K562 (cell line): ENCODE measurements at regions not wholly inside any gene's neighbourhood (a gene's known extent, or its start where the extent isn't known, plus 50 kb on each side); places are given as distances from the start of the nearest gene placed in this dataset.

ENCODE experiments used
- ATAC-seq: fragments of 200-7000 bp; cut with Tn5 transposase; 3 replicates; pipeline ENCODE4 v1.9.1; 2020; ENCODE audit warnings: moderate library complexity
- BruUV-seq: library from RNA; stranded (reverse); fragments of 400-500 nt; replicated peaks from 2 replicates; lab custom pipeline; 2021; lab: Mats Ljungman, UMichigan
- CTCF ChIA-PET: fragments of 300-600 bp; formaldehyde crosslinking; extraction: SDS; loops from one replicate; lab custom pipeline; 2021; ENCODE audit warnings: low intra/inter-chr PET ratio; lab: Yijun Ruan, JAX
- POLR2A ChIA-PET: fragments of 300-600, 350-650 bp; sonication (Branson Sonifier 250); formaldehyde crosslinking; extraction: SDS; loops from one replicate; lab custom pipeline; 2021; ENCODE audit warnings: antibody characterized with exemption, inconsistent platforms; lab: Yijun Ruan, JAX
- DNase-seq, 4 experiments: peaks; one replicate each; pipeline versions ENCODE4 v3.0.0 to v3.0.0-alpha.2; 2011 to 2018; ENCODE audit warnings: low spot score in 3 of 4, mixed read lengths in 3 of 4; ENCODE audit errors: extremely low read depth in 1 of 4
- FAIRE-seq: peaks from 2 replicates; lab custom pipeline; 2011; peaks lifted over from hg19 to GRCh38; lab: Jason Lieb, UNC
- H2AFZ ChIP-seq: 2 replicates; pipeline ENCODE4 v1.6.0; 2011; ENCODE audit warnings: low read depth, low read length, control low read depth, inconsistent platforms
- H3K27ac ChIP-seq: fragments of 200-600 bp; 3 replicates; pipeline ENCODE4 v1.8.0; 2011; ENCODE audit warnings: low read depth, mild to moderate bottlenecking, control low read depth, inconsistent platforms, low read length, moderate library complexity, mixed read lengths; ENCODE audit errors: extremely low read depth
- H3K27me3 ChIP-seq, 2 experiments: fragments of 300-600 bp in 1 of 2; 2 replicates in 1 of 2; 3 replicates in 1 of 2; pipeline versions ENCODE4 v1.6.0 to v1.8.0; 2011; ENCODE audit warnings: inconsistent platforms in 2 of 2, low read length in 2 of 2, mild to moderate bottlenecking in 1 of 2, mixed read lengths in 1 of 2, moderate library complexity in 1 of 2; ENCODE audit not compliant: control insufficient read depth in 2 of 2, insufficient read depth in 2 of 2
- H3K36me3 ChIP-seq: fragments of 300-600 bp; 3 replicates; pipeline ENCODE4 v1.8.0; 2011; ENCODE audit warnings: mild to moderate bottlenecking, low read length, inconsistent platforms; ENCODE audit not compliant: control insufficient read depth, insufficient read depth
- H3K4me1 ChIP-seq, 2 experiments: fragments of 200-600 bp in 1 of 2; replicated peaks in 1 of 2; 2 replicates in 1 of 2; 3 replicates in 1 of 2; pipeline versions ENCODE4 v1.5.1 to v1.8.0; 2011; ENCODE audit warnings: inconsistent platforms in 2 of 2, low read length in 2 of 2, mild to moderate bottlenecking in 1 of 2, mixed read lengths in 1 of 2, moderate library complexity in 1 of 2; ENCODE audit not compliant: control insufficient read depth in 2 of 2, insufficient read depth in 2 of 2
- H3K4me2 ChIP-seq: 2 replicates; pipeline ENCODE4 v1.6.1; 2011; ENCODE audit warnings: low read length, control low read depth, inconsistent platforms, mixed read lengths; ENCODE audit not compliant: insufficient read depth
- H3K4me3 ChIP-seq: fragments of 200-600 bp; sonication (generic), shearing (Covaris generic); 2 replicates; pipeline ENCODE4 v1.5.1; 2016; ENCODE audit warnings: control low read depth, inconsistent platforms
- H3K79me2 ChIP-seq: fragments of 200-600 bp; 3 replicates; pipeline ENCODE4 v1.8.0; 2011; ENCODE audit warnings: low read length, inconsistent platforms; ENCODE audit not compliant: control insufficient read depth, insufficient read depth
- H3K9ac ChIP-seq, 2 experiments: 2 replicates each; pipeline versions ENCODE4 v1.6.0 to v1.6.1; 2011; ENCODE audit warnings: low read depth in 2 of 2, low read length in 2 of 2, control low read depth in 1 of 2, inconsistent platforms in 1 of 2, mild to moderate bottlenecking in 1 of 2, mixed read lengths in 1 of 2; ENCODE audit not compliant: insufficient read depth in 1 of 2
- H3K9me1 ChIP-seq: one replicate; pipeline ENCODE4 v1.6.0; 2011; ENCODE audit warnings: inconsistent platforms, mild to moderate bottlenecking, low read length, moderate library complexity; ENCODE audit not compliant: control insufficient read depth, insufficient read depth
- H3K9me3 ChIP-seq: replicated peaks from 2 replicates; pipeline ENCODE4 v1.5.1; 2011; ENCODE audit warnings: low read depth, low read length, inconsistent platforms; ENCODE audit not compliant: control insufficient read depth, insufficient read depth
- H4K20me1 ChIP-seq: replicated peaks from 2 replicates; pipeline ENCODE4 v1.6.1; 2011; ENCODE audit warnings: low read length, inconsistent platforms, mixed read lengths; ENCODE audit not compliant: control insufficient read depth, insufficient read depth
- CHCHD3 ChIP-seq: fragments of 250-450 bp; sonication (Bioruptor Pico); IDR thresholded peaks from 2 replicates; pipeline ENCODE4 v2.1.2; 2022; ENCODE audit warnings: mild to moderate bottlenecking
- CTCF ChIP-seq, 3 experiments: IDR thresholded peaks in 2 of 3; conservative IDR thresholded peaks in 1 of 3; 2 replicates each; pipeline ENCODE4 v1.5.1; 2011 to 2012; ENCODE audit warnings: low read length in 3 of 3, mild to moderate bottlenecking in 3 of 3, control low read depth in 2 of 3, improper control_type of control experiment in 1 of 3, inconsistent platforms in 1 of 3, low read depth in 1 of 3, mixed read lengths in 1 of 3, moderate library complexity in 1 of 3; ENCODE audit not compliant: insufficient read depth in 2 of 3
- DEAF1 ChIP-seq: fragments of 450-650 bp; formaldehyde crosslinking; IDR thresholded peaks from 2 replicates; pipeline ENCODE4 v1.4.0; 2020; ENCODE audit warnings: mild to moderate bottlenecking, moderate library complexity
- EHMT2 ChIP-seq: fragments of 450-650 bp; IDR thresholded peaks from 2 replicates; pipeline ENCODE4 v1.6.1; 2018; ENCODE audit warnings: antibody characterized with exemption
- HNRNPUL1 ChIP-seq: fragments of 200-400 bp; formaldehyde crosslinking; IDR thresholded peaks from 2 replicates; pipeline ENCODE4 v1.6.1; 2017; ENCODE audit warnings: low read length
- IFI16 ChIP-seq: fragments of 250-450 bp; sonication (Bioruptor Pico); IDR thresholded peaks from 2 replicates; pipeline ENCODE4 v2.1.2; 2022; ENCODE audit warnings: mild to moderate bottlenecking, inconsistent platforms
- KLF1 ChIP-seq: fragments of 450-650 bp; IDR thresholded peaks from 2 replicates; pipeline ENCODE4 v1.6.1; 2016; ENCODE audit warnings: missing genetic modification characterization, missing compliant biosample characterization
- NR0B1 ChIP-seq: fragments of 450-650 bp; IDR thresholded peaks from one replicate; pipeline ENCODE4 v1.6.1; 2018; ENCODE audit warnings: mild to moderate bottlenecking, moderate library complexity; ENCODE audit not compliant: partially characterized antibody
- RAD21 ChIP-seq, 2 experiments: fragments of 250-450 bp in 1 of 2; fragments of 450-650 bp in 1 of 2; sonication (Bioruptor Pico) in 1 of 2; formaldehyde crosslinking in 1 of 2; IDR thresholded peaks in 1 of 2; conservative IDR thresholded peaks in 1 of 2; 2 replicates each; pipeline versions ENCODE4 v1.4.0 to v1.8.0; 2020 to 2022; ENCODE audit warnings: mild to moderate bottlenecking in 2 of 2, moderate library complexity in 1 of 2
- U2AF2 ChIP-seq: fragments of 200-400 bp; formaldehyde crosslinking; optimal IDR thresholded peaks from 2 replicates; pipeline ENCODE3; 2017; ENCODE audit warnings: low read depth, mild to moderate bottlenecking, low read length
- ZBTB11 ChIP-seq, 3 experiments: fragments of 200-800 bp in 1 of 3; fragments of 250-450 bp in 1 of 3; fragments of 450-650 bp in 1 of 3; sonication (Bioruptor Pico) in 1 of 3; sonication (Bioruptor generic) in 1 of 3; formaldehyde crosslinking in 1 of 3; IDR thresholded peaks; 2 replicates each; pipeline versions ENCODE4 v1.6.1 to v1.8.0; 2016 to 2022; ENCODE audit warnings: mild to moderate bottlenecking in 2 of 3, missing genetic modification characterization in 2 of 3, missing compliant biosample characterization in 1 of 3, moderate library complexity in 1 of 3
- WGBS: fragments of 100-300 bp; shearing (Covaris generic); methylation state at CpG from one replicate; pipeline ENCODE4 v1.1.6; 2016; ENCODE audit warnings: low coverage, mixed read lengths; ENCODE audit not compliant: insufficient coverage; ENCODE audit errors: missing lambda C conversion rate; 5-methylcytosine and 5-hydroxymethylcytosine counted together
- in situ Hi-C: fragments of 300-500 bp; cut with MboI; formaldehyde crosslinking; loops from 4 replicates; pipeline ENCODE4 v1.15.0; 2018; ENCODE audit warnings: inconsistent platforms, mixed read lengths
- intact Hi-C: fragments of 100-400 bp; cut with micrococcal nuclease; formaldehyde crosslinking; loops from 2 replicates; pipeline ENCODE4 v1.14.2; 2022

GRCh38 chr5:28766565-28767158 lies 1728.3 kb upstream of the CDH9 start:
- BruUV-seq: no TSS peak
- in situ Hi-C loops: loop anchor here (25.0 kb wide), 1 partner anchor 429 kb away; no protein-coding TSS in a partner anchor
- no peak for FAIRE-seq
- no peak for TF ChIP-seq ZBTB11 (CRISPR knock-in tag; IDR thresholded peaks at IDR 0.05)
- TF ChIP-seq DEAF1 (CRISPR knock-in tag): peak; percentile 38; the same call in 1 of the 2 replicates
- peak in 2 of 3 experiments; percentile 18 to 50; a peak in 3 of 6 replicates for TF ChIP-seq CTCF (IDR thresholded peaks at IDR 0.05 in 2 of 3, conservative IDR thresholded peaks at IDR 0.05 in 1 of 3; ENCODE audit: insufficient read depth in 2 of 3, low read depth in 1 of 3, low read length in 3 of 3)
- TF ChIP-seq RAD21 (CRISPR knock-in tag; conservative IDR thresholded peaks at IDR 0.05 in 1 of 2, IDR thresholded peaks at IDR 0.05 in 1 of 2): peak; percentile 65 to 79
- no peak for TF ChIP-seq NR0B1
- no peak for TF ChIP-seq IFI16 (CRISPR knock-in tag)
- TF ChIP-seq U2AF2: no peak
- no peak for TF ChIP-seq EHMT2
- no peak for TF ChIP-seq HNRNPUL1
- no peak for TF ChIP-seq KLF1
- TF ChIP-seq CHCHD3: no peak

More at GRCh38 chr5:28766565-28767158, 1728.3 kb upstream of the CDH9 start:
- Histone ChIP-seq H3K4me1 (no peaks in the 10 kb centered on the region), H3K4me3 (no peak overlapping the region), H3K9ac (no peak overlapping the region), H3K9me1 (no peaks in the 10 kb centered on the region), H3K36me3 (no peaks in the 10 kb centered on the region), H3K4me2 (no peak overlapping the region), H4K20me1 (no peaks in the 10 kb centered on the region), H3K27ac (no peak overlapping the region), H3K9me3 (no peaks in the 10 kb centered on the region), H3K27me3 (no peaks in the 10 kb centered on the region), H3K79me2 (no peaks in the 10 kb centered on the region), H2AFZ (no peak overlapping the region)
- WGBS: 2% methylated on average over 2 of the region's 2 CpGs
- ChIA-PET POLR2A (no interaction called here), CTCF (interaction anchor here (0.7 kb wide), 1 partner anchor 96 kb away, joined by 3 read pairs; no protein-coding TSS in a partner anchor)
- peak in 3 of 4 experiments; percentile 6 to 52 (median 15) for DNase-seq
- no peak for ATAC-seq
- intact Hi-C loops: loop anchor here (5.0 kb wide), 1 partner anchor 419 kb away; no protein-coding TSS in a partner anchor
